HG03045 (cell line): ENCODE measurements at regions not wholly inside any gene's neighbourhood (a gene's known extent, or its start where the extent isn't known, plus 50 kb on each side); places are given as distances from the start of the nearest gene placed in this dataset.
A peak's percentile ranks its signal among the peaks of the same experiment; 100 is the strongest.

ENCODE experiments used
- ATAC-seq: cut with Tn5 transposase; IDR thresholded peaks from one replicate; pipeline ENCODE4 v1.9.1; 2021; ENCODE audit warnings: mild to moderate bottlenecking, moderate library complexity; ENCODE audit not compliant: unreplicated experiment

DNA sequence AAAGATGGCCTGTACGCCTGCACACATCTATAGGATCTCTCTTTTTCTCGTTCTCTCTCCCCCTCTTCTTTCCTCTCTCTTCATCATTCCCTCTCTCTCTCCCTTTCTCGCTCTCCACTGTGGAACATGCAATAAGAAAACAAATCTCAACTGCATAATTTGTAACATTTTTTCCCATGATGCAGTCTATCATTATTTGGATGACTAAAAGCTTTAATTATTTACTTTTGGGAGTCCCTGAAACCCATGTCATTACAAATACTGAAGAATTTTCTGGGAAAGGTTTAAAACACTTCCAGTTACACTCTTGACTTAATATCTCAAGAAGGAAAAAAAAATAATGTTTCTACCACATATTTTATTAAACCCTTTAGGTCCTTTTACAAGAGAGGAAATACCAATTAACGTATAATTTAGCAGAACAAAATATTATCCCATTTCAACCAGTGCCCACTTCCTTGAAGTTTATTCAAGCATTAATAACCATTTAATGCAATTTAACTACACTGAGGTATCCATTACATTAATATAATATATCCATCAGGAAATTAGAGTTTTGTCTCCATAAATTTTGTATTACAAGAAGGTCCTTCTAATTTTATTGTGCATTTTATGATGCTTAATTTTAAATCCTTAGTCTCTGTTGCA is 1615.2 kb upstream of the ACVR2A start:
- ATAC-seq: no peak

DNA sequence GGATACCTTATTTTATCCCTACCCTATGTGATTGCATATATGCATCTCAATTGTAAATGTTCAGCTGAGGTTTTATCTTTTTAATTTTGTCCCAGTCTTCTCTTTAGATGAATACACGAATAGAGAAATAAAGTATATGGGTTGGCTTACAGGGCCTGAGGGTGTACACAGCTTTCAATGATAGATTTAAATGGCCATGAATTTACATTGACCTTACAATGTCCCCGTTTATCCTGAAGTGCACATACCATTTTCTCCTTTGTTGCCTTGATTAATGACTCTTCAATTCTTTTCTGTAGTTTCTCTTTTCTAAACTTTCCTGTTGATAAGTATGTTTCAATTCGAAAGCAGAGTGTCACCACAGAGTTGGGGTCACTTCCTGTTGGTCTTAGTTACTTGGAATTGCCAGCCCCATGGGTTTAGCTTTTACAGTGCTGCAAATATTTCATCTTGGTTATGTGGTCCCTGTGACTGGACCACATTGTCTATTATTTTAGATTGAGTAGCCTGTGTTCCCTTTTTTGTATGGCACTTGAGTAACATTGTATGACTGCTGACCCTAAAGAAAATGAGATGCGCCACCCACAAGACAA is 1616.3 kb upstream of the ACVR2A start:
- ATAC-seq: peak; percentile 60

DNA sequence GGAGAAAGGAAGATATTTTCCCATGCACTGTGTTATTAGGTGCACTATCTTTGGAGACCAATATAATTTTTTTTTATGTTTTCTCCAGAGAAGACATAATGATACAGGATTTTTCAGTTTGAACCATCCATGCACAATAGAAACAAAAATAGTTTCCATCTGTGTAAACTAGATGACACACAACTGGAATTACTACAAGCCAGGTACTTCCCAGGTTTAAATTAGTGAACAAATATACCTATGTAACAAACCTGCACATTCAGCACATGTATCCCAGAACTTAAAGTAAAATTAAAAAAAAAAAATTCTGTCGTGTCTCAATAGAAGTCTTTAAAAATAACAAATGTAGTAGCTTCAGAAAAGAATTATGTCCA is 1616.8 kb upstream of the ACVR2A start:
- no peak for ATAC-seq

DNA sequence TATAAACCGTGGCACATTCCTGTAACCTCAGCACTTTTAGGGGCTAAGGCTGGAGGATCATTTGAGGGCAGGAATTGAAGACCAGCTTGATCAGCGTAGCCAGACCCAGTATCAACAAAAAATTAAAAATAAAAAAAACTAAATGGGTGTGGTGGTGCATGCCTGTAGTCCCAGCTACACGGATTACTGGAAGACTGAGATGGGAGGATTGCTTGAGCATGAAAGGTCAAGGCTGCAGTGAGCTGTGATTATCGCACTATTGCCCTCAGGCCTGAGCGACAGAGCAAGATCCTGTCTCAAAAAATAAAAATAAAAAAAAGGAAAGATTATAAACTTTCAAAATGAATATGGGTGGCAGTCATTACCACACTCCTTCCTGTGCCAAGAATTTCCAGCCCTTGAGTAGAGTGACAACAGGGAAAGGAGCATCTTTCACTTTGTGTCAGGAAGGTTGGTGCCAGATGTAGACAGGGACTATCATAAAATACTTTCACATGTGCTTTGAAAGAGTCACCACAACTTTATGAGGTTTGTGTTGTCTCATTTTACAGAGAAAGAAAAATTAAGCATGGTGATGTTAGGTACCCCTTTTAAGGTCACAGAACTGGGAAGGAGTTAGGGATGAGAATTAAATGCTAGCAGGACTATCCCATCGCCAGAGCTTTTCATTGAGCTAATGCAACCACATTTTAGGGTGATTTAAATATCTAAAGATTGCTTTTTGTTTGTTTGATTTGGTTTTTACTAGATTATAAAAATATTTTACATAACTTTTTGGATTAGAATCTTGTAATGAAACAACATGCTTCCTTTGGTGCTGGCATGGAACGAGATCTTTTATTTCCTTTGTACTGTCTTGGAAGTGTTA is 1617.4 kb upstream of the ACVR2A start:
- ATAC-seq: no peak

DNA sequence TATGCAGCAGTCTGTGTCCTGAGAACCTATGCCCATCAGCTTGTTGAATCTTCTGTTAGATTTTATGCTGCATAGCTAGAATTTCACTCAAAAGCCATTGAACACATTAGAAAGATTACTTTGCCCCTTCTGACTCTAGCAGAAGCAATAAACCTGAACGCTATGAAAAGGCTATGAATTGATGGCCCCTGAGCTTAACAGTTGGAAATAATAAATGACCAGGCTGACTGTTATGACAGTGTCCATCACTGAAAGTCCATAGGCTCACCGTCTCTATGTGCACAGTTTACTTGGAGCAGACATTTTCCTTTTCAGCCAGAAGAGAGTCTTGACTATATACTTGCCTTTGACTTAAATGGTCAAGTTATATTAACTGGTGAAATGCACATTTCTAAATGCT is 1618.8 kb upstream of the ACVR2A start:
- no peak for ATAC-seq

DNA sequence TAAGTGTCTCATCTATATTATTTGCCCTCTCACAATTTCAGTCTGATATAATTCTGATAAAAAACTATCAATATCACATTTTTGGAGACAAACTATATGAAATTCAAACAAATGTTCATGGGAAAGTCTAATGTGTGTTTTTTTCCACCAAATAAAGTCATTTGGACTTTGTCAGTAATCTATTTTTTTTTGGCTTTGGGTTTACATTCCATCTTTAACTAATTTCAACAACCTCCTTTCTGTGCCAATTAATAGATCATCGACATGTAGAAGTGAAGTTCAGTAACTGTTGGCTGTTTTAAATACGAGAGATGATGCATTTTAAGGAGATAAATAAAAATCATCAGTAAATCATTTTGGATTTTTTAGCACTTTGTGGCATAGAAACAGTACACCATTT is 1623.0 kb upstream of the ACVR2A start:
- no peak for ATAC-seq

DNA sequence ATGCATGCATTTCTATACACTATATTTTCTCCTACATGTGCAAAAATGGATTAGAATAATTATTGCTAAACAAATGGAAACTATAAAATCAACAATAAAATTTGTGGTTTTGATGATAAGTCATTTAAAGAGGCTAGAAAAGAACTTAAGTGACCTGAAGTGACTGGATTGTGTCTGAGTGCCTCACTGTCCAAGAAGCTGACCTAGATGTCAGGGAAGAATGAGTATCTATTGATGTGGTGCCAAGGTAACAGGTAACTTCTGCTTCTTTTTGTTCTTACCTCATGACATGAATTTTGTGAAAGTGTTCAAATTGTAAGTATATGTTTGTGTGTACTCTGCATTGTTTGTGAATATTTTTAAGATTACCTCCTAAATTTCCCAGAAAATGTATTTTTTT is 1623.9 kb upstream of the ACVR2A start:
- no peak for ATAC-seq

DNA sequence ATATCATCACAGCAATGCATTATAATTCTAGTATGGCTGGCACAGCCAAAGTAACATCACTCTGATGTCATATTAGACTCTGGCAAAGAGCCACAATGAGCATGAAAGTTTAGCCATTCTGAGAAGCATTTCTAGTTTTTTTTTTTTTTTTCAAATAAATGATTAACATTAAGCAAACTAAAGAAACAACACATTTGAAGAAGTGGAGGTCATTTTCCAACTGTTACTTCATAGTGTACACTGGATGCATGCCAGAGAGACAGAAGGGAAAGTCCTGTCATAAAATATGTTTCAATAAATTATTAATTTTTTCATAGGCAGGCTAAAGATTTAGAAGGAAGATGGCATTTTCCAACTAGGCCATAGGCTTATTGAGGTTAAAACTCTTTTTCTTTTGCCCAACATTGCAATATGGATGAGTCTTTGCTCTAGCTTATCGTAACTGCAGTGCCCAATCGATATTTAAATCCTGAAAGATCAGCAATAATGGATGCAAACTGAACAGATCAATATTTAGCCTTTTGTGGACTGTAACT is 1630.4 kb upstream of the ACVR2A start:
- no peak for ATAC-seq

DNA sequence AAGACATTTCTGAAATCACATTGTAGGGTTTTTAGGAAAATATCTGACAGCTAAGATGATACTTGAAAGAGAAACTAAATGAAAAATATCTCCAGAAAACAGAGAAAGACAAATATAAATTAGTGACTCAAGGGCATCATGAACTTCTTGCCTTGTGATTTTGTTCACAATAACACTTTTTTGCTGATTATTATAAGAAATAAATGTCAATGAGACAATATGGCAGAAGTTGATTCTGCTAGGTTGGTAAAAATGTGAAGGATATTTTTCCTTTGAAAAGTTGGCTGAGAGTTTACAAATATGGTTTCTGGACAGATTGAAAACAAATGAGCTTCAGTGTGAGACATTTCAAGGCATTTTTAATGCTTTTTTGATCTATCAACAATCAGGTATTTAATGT is 1631.2 kb upstream of the ACVR2A start:
- no peak for ATAC-seq

DNA sequence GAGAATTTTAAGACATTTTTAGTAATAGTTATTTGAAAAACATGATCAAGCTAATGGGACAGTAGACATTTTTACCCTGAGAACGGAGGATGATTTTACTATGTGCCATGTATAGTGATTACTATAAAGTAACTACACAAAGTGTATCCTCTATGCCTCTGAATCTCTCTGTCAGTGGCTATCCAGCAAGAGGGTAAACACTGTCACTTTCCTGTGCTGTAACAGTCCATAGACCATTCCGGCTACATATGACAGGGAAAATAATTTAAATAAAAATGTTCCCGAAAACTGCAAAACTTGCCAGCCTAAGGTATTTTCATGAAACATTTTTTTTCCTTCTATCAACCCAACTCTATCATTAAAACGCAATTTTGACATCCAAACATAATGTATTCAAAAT is 1632.2 kb upstream of the ACVR2A start:
- no peak for ATAC-seq

DNA sequence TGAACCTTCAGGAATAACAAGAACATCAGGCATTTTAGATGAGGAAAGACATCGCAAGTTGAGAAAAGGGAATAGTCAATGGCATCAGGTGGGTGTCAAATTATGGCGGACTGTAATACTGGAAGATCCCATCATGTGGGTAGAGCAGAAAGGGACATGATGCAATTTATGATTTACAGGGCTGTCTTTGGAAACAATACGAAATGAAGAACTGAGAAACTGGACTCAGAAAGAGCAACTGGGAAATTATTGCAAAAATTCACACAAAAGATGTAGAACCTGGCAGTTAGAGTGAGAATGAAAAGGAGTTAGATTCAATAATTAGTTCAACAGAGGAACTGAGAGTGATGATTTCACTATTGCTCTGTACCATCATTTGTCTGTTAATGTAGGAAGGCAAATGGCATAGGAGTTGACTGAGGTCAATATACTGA is 1635.0 kb upstream of the ACVR2A start:
- ATAC-seq: no peak

DNA sequence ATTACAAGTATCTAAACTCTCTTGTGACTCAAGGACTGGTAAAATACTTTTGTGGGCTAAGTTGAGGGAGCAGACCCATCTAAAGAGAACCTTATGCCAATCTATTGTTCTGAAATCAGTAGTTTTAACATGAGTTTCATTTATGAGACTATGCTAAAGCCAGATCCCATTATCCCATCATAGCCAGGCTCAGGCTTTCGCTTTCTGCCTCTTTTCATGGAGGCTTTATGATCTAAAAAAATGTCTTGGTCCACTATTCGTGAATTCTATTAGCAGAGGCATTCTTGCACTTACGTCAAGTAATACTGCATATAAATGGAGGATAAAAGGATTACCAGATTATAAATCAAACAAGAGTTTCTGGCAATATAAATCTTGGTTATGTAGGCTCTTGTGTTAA is 1636.9 kb upstream of the ACVR2A start:
- no peak for ATAC-seq

DNA sequence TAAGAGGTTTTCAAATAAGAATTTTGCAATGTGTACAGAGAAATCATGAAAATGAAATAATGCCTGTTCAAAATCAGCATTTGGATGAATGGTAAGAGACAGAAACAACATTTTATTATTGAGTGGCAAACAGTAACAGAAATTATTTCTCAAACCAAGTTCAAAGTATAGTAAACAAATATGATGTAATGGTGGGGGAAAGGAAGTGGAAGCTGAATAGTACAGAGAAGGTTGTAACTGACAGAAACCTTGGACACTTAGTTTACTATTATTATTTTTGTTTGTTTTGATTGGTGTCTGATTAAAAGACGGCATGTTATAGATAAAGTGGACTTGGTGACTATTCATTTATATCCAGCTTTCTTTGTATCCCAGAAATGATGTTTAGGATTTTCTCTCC is 1637.4 kb upstream of the ACVR2A start:
- ATAC-seq: no peak

DNA sequence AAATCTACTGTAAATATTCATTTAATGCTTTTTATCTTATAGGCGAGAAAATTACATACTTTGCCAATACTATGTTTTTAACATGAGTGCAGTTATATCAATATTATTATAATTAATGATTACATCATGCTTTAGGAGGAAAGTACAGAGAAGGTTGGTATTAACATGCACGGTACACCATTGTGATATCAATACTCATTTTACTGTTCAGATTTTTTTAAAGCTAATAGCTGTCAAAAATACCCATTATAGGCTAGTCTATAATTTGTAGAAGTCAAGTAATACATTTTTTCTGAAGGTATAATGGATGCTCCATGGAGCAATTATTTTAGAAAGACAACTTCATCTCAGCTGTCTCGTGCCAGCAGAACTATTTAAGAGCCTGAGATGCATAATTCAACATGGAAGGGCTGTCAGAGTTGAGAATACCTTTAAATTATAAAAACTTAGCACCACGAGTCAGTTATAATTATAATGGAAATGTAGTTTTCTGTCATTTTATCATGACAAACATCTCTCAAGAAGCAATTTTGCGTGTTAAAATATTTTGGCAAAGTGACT is 1641.7 kb upstream of the ACVR2A start:
- no peak for ATAC-seq

DNA sequence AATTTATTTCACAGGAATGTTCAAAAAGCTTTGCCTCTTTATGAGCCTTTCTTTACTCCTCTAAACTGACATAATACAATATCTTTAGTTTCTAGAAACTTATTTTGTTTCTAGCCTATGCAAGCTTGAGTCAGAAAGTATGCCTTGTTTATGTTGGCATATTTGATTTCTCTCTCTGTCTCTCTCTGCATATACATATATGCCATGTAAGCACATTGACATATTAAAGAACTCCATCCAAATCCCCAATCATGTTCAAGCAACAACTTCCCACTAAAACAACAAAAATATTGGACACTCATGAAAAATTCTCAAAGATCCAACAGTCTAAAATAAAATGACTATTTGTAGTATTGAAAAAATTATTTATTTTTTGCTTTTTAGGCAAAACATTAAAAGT is 1651.2 kb upstream of the ACVR2A start:
- ATAC-seq: no peak

DNA sequence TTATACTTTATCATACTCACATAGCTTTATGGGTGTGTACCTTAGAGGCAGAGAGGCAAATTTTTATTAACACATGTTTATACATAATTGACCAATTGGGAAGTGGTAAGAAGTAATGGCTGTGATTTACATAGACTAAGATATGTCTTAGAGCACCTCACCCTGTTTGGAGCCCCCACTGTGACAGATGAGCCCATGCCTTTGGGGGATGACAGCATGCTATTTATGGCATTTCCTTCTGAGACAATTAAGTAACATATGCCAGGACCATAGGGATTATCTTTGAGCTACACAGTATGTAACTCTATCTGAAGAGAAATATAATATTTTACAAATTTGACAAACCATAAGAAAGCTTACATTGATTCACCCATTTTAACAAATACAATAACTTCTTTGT is 1655.3 kb upstream of the ACVR2A start:
- no peak for ATAC-seq

DNA sequence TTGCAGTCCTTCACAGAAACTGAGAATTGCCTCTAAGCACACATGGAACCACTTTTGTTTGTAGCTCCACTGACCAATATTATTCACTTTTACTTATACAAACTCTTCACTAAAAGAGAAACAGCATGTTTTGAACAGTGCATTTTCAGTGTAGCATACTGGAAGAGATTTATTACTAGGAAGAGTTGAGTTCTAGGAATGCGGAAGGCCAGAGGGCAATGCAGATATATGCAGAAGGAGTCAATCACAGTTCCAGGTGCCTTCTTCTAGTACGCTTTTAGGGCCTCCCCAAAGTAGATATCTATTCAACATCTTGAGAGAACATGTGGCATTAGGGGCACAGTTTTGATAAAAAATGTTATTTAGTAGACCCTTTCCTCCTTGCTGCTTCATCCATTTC is 1654.0 kb upstream of the ZEB2 start:
- no peak for ATAC-seq

DNA sequence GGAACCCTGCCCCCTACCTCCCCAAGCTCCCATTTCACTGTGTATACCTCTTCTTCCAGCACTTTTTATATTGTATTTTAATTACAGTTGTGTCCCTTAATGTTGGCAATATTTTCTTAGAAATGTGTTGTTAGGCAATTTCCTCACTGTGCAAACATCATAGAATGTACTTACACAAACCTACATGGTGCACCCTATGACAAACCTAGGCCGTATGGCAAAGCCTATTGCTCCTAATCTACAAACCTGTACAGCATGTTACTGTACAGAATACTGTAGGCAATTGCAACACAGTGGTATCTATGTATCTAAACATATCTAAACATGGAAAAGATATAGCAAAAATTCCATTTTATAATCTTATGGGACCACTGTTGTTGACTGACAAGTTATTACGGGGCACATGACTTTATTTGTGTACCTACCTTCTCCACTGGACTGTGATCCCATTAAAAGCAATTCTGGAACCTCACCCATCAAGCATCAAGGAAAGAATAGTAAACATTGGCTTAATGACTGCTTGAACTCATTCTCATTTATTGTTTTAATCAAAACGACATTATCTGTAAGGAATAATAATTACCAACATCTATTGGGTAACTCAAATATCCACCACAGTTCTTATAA is 1641.5 kb upstream of the ZEB2 start:
- no peak for ATAC-seq

DNA sequence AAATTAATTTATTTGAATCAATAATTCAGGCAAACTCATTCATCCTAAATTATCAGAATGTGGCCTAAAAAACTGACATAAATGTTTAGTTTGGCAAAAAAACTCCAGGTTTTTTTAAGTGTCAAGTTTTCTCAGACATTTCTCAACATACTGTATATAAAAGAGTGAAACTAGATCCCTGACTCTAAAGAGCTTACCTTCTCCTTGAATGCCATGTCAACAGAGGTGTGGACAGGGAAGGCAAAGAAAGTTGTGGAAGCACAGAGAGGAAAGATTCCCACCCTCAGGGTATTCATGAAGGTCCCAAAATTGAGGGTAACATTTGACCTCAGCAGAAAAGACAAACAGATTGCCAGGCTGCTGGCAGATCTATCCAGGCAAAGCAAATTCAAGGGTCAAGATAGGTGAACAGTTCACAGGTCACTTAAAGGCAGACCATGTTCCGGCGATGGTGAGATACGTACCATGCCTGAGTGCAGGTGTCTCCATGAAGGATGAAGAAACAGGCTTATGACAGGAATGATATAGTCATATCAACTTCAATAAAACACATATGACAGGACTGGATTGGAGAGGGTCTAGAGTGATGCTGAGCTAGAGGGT is 1638.3 kb upstream of the ZEB2 start:
- no peak for ATAC-seq

DNA sequence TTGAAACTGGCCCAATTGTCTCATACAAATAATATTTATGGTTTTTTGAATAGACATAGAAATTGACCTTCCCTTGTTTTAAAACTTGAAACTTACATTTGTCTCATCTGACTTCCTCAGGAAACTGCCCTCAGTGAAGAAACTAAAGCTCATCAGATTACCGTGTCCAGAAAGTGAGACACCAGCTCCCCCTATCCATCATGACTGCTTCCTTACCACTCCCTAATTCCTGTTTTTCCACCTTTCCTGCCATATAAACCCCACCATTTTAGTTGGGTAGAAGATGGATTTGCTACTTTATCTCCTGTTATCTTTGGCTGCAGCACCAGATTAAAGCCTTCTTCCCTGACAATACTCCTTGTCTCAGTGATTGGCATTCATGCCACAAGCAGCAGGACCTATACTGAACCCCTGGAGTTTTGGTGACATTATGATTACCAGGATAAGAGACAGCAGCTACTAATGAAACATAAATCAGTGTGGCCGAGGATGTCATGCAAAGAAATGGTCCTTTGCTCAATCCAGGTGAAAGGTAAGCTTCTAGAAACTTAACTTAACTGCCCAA is 1627.6 kb upstream of the ZEB2 start:
- ATAC-seq: no peak
